ENCODE measurements at regions not wholly inside any gene's neighbourhood (a gene's known extent, or its start where the extent isn't known, plus 50 kb on each side); places are given as distances from the start of the nearest gene placed in this dataset.

GRCh38 chr18:25544546-25545287, 192.8 kb upstream of the ZNF521 start:
- TF ChIP-seq CTCF (conservative IDR thresholded peaks at IDR 0.05; ENCODE audit: low read depth in 2 of 2) (no peak), REST (IDR thresholded peaks at IDR 0.05; ENCODE audit: unreplicated experiment) (no peak), POLR2AphosphoS5 (IDR thresholded peaks at IDR 0.05; ENCODE audit: low read depth) (no peak), EZH2phosphoT487 (IDR thresholded peaks at IDR 0.05; ENCODE audit: unreplicated experiment) (no peak), CREB1 (CRISPR knock-in tag; IDR thresholded peaks at IDR 0.05; ENCODE audit: low read depth) (no peak), EZH2 (IDR thresholded peaks at IDR 0.05; ENCODE audit: low read depth, unreplicated experiment) (no peak), JUNB (IDR thresholded peaks at IDR 0.05; ENCODE audit: unreplicated experiment) (no peak), ZNF114 (CRISPR knock-in tag; IDR thresholded peaks at IDR 0.05) (no peak), STAT1 (IDR thresholded peaks at IDR 0.05; ENCODE audit: unreplicated experiment) (no peak), ETS1 (IDR thresholded peaks at IDR 0.05) (no peak)

Data from GM23338 (cell line).